ENCODE measurements at regions not wholly inside any gene's neighbourhood (a gene's known extent, or its start where the extent isn't known, plus 50 kb on each side); places are given as distances from the start of the nearest gene placed in this dataset.

- TF ChIP-seq CHD7 (IDR thresholded peaks at IDR 0.05; ENCODE audit: insufficient replicate concordance, low read length) (no peak), EZH2 (IDR thresholded peaks at IDR 0.05; ENCODE audit: low read depth, low read length, severe bottlenecking) (no peak), POLR2A (IDR thresholded peaks at IDR 0.05; ENCODE audit: control extremely low read depth in 1 of 2, low read depth in 2 of 2, low read length in 2 of 2) (no peak), SP1 (IDR thresholded peaks at IDR 0.05; ENCODE audit: low read depth, low read length) (no peak), POLR2AphosphoS5 (IDR thresholded peaks at IDR 0.05; ENCODE audit: low read depth, low read length) (no peak), SUZ12 (IDR thresholded peaks at IDR 0.05; ENCODE audit: low read length) (no peak)
These were observed 60.0 kb upstream of the STK39 start (continued) for GRCh38 chr2:168307379-168307778.
